ENCODE measurements at regions not wholly inside any gene's neighbourhood (a gene's known extent, or its start where the extent isn't known, plus 50 kb on each side); places are given as distances from the start of the nearest gene placed in this dataset.

- TF ChIP-seq CTCF (IDR thresholded peaks at IDR 0.05), result no peak
- TF ChIP-seq POLR2AphosphoS5 (IDR thresholded peaks at IDR 0.05), result no peak
These were observed 104.9 kb upstream of the EOMES start for GRCh38 chr3:27827041-27827440.

Measured in breast epithelium (tissue), 3 donors.